SKM-1 treated with dmso at 0.1 percent for 144 hours (cell line): ENCODE measurements at regions not wholly inside any gene's neighbourhood (a gene's known extent, or its start where the extent isn't known, plus 50 kb on each side); places are given as distances from the start of the nearest gene placed in this dataset.

Experiments used
- DNase-seq: peaks from one replicate; lab custom pipeline; 2025; ENCODE audit not compliant: unreplicated experiment; lab: John Stamatoyannopoulos, UW

GRCh38 chr4:137082061-137082460, 450.2 kb downstream of the PCDH18 start:
- DNase-seq = no peak

- no peak for DNase-seq
These were observed 455.4 kb downstream of the PCDH18 start for GRCh38 chr4:137076908-137077307.

- DNase-seq = no peak
These were observed 456.7 kb downstream of the PCDH18 start for GRCh38 chr4:137075586-137075985.

- no peak for DNase-seq
These were observed 461.7 kb downstream of the PCDH18 start for GRCh38 chr4:137070614-137071013.

- no peak for DNase-seq
These were observed 462.8 kb downstream of the PCDH18 start for GRCh38 chr4:137069473-137069872.

- DNase-seq = no peak
These were observed 464.6 kb downstream of the PCDH18 start for GRCh38 chr4:137067735-137068134.

- no peak for DNase-seq
These were observed 467.0 kb downstream of the PCDH18 start for GRCh38 chr4:137065311-137065710.

- no peak for DNase-seq
These were observed 468.3 kb downstream of the PCDH18 start for GRCh38 chr4:137063961-137064360.

GRCh38 chr4:137043184-137043583, 489.1 kb downstream of the PCDH18 start:
- no peak for DNase-seq

GRCh38 chr4:137039370-137039769, 492.9 kb downstream of the PCDH18 start:
- no peak for DNase-seq

- DNase-seq = no peak
These were observed 500.1 kb downstream of the PCDH18 start for GRCh38 chr4:137032222-137032621.

- no peak for DNase-seq
These were observed 503.3 kb downstream of the PCDH18 start for GRCh38 chr4:137029026-137029425.

GRCh38 chr4:137025484-137026059, 506.7 kb downstream of the PCDH18 start:
- no peak for DNase-seq

GRCh38 chr4:137015426-137016409, 516.6 kb downstream of the PCDH18 start:
- DNase-seq = no peak

GRCh38 chr4:137000432-137000831, 531.9 kb downstream of the PCDH18 start:
- DNase-seq = no peak

- DNase-seq = no peak
These were observed 540.3 kb downstream of the PCDH18 start for GRCh38 chr4:136992032-136992431.

- no peak for DNase-seq
These were observed 546.6 kb downstream of the PCDH18 start for GRCh38 chr4:136985683-136986082.

GRCh38 chr4:136967069-136967468, 565.2 kb downstream of the PCDH18 start:
- DNase-seq = no peak

GRCh38 chr4:136965478-136965877, 566.8 kb downstream of the PCDH18 start:
- DNase-seq = no peak

GRCh38 chr4:136962868-136963267, 569.4 kb downstream of the PCDH18 start:
- DNase-seq = no peak

- DNase-seq = no peak
These were observed 585.9 kb downstream of the PCDH18 start for GRCh38 chr4:136946307-136946907.

- DNase-seq = no peak
These were observed 592.5 kb downstream of the PCDH18 start for GRCh38 chr4:136939781-136940180.
